CD4-positive, alpha-beta T cell treated with Interleukin-6 for 4 hours (primary cell): ENCODE measurements at regions not wholly inside any gene's neighbourhood (a gene's known extent, or its start where the extent isn't known, plus 50 kb on each side); places are given as distances from the start of the nearest gene placed in this dataset.
"Not testable (repeated sequence)": the region's sequence is repeated elsewhere in the genome, so short reads cannot be mapped to it uniquely, and the experiment has no call there.

Source experiments
- DNase-seq: peaks from one replicate; pipeline ENCODE4 v3.0.0-alpha.2; 2020; ENCODE audit warnings: mixed read lengths

DNA sequence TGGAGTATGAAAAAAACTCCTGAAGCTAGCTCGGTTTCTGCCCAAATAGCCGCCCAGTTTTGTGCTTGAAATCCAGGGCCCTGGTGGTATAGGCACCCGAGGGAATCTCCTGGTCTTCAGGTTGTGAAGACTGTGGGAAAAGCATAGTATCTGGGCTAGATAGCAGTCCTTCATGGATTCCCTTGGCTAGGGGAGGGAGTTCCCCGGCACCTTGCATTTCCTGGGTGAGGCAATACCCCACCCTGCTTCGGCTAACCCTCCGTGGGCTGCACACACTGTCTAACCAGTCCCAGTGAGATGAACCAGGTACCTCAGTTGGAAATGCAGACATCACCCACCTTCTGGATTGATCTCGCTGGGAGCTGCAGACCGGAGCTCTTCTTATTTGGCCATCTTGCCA, 184.5 kb upstream of the SLC35B3 start:
- DNase-seq, result no peak

DNA sequence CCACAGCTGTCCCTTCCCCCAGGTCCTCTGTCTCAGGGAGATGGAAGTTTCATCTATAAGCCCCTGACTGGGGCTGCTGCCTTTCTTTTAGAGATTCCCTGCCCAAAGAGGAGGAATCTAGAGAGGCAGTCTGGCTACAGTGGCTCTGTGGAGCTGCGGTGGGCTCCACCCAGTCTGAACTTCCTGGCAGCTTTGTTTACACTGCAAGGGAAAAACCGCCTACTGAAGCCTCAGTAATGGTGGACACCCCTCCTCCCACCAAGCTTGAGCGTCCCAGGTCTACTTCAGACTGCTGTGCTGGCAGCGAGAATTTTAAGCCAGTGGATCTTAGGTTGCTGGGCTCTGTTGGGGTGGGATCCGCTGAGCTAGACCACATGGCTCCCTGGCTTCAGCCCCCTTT, 184.1 kb upstream of the SLC35B3 start:
- DNase-seq, result not testable (repeated sequence)

DNA sequence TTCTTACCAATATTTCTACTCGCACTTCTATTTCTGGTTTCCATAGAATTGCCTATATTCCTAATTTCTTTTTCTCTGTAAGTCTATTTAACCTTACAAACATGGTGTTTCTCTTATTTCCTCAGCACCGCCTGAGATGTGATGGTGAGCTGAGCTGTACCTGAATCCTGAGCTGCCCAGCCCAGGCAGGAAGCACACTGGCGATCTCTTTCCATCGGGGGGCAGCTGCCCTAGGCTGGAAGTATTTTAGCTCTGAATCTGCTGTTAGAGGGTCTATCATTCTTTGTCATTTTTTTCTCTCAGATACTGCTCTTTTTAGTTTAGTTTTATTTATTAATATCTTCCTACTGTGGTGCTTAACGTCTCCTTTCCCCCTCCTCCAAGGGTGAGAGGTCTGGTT, 173.4 kb upstream of the SLC35B3 start:
- DNase-seq, result no peak

DNA sequence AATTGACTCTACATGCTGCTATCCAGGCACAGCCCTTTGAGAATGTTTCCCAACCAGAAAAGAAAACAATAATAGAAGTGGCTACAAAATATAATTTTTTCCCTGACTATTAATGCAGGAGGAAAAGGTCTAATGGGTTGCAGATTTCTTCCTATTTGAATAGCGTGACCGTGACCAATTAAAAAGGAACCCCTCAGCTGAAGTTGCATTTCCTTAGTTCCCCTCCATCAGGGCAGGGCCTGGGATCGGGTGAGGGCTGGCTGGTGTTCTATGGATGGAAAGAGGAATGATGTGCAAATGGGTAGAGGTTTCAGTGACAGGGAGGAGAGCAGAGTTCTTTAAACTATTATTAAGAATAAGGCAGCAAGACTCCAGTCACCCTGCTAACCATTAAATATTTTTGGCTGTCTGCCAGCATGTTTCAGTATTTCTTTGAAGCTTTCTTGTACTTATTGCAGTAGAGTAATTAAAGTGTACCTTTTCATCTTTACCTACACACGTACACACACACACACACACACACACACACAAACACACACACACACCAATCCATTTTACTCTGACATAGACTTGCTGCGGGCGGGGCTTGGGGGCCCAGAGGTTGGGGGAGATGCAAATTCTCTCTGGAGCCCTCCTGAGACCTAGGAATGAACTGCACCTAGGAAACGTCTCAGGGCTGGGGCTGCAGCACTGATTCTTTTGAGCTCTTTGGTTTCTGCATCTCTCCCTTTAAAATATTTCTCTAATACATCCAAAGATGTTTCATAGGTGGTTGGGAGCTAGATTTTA, 154.8 kb upstream of the SLC35B3 start:
- no peak for DNase-seq

DNA sequence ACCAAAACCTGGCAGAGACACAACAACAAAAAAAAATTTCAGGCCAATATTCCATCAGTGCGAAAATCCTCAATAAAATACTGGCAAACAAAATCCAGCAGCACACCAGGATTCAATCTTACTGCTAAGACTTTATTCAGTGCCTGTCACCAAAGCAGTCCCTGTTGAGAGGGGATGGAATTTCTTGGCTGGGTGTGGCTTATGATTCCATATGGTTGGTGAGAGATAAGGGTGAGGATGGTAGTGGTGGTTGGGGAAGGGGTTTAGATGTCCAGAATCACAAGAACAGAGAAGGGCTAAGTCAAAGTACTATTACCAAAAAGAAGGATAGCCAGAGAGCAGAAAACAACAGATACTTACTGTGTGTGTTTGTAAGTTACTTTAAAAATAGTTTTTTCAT, 152.8 kb upstream of the SLC35B3 start:
- DNase-seq, result no peak

DNA sequence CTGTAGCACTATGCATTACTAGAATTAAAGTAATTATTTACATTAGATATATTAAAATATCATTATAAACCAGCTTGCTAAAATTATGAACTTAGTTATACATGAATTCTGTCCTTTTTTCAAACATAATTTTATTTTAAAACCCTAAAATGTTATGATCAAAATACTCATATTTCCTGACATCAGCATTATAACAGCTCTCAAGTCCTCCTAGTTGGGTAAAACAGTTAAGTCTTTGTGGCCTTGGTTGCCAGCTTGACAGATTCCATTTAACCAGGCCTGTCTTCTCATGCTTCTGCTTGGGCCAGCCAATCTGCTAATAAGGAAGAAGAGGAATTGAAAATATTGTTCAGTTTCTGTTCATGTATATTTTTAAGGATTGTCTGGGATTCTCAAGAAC, 147.9 kb upstream of the SLC35B3 start:
- no peak for DNase-seq

DNA sequence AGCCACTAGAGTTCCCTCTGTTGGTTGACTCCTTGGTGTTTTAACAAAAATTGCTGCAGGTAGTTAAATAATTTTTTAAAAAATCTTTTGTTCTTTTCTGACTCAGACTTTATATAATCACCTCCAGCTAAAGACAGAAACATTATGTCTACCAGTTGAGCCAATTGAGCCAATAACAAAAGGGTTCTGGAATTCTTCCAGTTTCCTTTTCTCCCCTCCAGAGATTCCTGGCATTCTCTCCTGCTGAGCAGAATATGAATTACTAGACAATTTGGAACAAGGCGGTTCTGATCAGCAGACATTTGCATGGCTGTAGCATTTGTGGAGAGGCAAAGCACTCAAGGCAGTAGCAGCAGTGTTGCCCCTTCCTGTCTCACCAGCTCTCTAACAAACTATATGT, 144.0 kb upstream of the SLC35B3 start:
- no peak for DNase-seq

DNA sequence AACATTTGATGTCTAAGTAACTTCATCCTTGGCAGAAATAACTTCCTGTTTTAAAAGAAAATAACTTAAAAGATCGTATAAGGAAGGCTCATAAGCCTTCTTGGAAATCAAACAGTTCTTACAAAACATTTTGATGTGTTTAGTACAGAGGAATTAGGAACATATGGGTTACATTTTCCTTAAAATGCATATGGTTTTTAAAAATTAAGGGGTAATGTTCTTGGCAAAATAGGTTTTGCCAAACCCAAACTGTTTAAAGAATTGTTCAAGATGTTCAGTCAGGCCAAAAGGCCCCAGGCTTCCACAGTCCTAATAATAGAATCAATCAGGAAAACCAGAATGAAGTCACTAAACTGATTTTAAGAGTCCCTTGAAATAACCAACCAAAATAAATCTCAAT, 142.7 kb upstream of the SLC35B3 start:
- DNase-seq, result no peak

DNA sequence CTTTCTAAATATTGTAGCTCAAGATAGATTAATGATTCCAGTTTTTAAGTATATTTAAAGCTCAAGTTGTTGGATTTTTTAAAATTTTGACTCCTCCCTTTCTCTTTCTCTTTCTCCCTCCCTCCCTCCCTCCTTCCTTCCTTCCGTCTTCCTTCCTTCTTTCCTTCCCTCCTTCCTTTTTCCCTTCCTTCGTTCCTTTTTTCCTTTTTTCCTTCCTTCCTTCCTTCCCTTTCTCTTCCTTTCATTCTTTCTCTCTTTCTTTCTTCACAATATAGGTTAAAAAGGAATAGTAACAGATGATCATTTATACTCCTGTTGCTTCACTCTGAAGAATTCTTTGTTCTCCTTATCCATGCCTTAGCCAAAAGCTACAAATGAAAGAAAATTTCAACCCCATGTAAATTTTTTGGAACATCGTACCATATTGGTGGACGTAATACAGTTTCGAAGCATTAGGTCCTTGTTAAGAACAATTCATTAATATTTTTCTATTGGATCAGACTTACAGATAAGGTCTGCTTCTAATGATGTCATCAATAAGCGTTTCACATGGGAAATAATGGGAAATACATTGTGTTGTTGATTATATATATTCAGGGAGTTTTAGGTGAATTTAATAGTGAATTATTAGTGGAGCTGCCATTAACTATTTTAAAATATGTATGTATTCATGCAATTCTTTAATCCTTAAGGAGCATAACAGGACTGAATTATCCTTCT, 139.6 kb upstream of the SLC35B3 start:
- DNase-seq, result no peak

DNA sequence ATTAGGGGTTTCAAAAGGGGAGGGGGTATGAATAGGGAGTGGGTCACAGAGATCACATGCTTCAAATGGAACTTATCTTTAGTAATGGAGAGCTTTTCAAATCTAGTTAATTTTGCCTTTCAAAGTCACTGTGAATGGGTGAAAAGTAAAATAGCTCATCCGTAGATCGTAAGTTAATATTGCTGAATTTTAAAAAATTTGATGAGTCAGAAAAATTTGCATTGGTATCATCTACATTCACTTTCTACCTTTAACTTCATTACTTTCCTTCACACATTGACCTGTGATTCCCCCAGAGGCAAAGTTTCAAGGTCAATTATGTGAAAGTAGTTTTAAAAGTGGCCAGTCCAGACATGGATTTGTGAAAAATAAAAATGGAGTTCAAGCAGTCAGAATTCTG, 139.0 kb upstream of the SLC35B3 start:
- no peak for DNase-seq

DNA sequence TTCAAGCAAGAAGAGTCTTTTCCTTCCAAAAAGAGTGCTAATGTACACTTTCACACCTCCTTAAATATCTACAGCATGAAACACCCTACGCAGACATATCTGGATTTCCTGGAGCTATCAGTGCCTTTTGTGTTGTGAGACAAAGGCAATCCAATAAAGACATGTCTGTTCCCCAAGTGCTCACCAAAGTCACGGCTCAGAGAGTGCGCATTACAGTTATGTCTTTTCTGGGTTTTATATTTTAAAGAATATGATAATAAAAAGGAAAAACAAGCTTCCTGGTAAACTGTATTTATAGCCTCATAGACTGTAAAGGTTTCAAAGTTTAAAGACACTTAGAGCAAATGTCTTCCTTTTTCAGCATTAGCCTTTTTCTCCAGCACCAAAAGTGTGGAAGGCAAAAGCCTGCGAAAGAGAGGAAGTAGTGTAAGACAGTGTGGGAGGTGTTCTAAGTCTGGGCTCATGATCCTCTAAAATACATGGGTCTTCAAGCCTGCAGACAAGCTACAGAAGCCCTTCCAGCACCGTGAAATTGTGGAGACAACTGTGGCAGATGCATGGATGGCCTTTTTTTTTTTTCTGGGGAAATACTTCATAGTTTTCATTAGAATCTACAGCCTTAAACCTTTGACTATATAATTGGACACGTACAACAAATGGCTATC, 135.0 kb upstream of the SLC35B3 start:
- DNase-seq, result no peak

DNA sequence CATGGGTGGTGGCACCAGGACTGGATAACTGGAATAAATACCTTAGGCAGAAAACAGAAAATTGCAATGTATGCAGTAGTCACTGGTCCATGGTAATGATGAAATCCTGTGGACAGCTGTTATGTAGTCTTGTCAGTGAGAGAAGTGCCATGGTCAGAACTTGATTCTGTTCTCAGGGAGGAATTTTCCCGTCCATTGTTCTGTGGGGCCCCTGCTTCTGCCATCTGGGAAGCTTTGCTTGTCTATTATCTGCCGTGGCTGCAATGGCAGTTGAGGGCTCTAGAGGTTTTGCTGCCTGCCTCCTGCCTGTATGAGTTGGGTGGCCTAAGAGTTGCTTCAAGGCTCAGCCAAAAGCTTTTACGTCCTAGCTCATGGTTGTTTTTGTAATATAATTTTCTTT, 126.8 kb upstream of the SLC35B3 start:
- no peak for DNase-seq

DNA sequence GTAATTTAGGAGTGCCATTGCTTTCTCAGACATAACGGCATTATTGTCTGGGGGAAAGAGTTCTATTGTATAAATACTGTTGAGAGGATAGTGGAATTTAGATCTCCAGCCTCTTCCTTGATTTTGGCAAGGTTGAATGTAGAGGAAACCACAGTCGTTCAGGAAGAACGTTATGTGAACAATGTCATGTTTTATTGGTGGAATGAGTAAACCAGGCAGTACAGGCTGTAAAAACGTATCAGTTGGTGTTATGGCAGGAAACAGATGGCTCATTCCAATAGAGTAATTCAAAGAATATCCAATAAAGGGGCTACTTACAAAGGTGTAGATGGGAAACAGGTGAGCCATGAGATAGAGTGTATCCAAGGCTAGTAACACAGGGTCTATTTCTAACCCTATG, 123.6 kb upstream of the SLC35B3 start:
- no peak for DNase-seq

DNA sequence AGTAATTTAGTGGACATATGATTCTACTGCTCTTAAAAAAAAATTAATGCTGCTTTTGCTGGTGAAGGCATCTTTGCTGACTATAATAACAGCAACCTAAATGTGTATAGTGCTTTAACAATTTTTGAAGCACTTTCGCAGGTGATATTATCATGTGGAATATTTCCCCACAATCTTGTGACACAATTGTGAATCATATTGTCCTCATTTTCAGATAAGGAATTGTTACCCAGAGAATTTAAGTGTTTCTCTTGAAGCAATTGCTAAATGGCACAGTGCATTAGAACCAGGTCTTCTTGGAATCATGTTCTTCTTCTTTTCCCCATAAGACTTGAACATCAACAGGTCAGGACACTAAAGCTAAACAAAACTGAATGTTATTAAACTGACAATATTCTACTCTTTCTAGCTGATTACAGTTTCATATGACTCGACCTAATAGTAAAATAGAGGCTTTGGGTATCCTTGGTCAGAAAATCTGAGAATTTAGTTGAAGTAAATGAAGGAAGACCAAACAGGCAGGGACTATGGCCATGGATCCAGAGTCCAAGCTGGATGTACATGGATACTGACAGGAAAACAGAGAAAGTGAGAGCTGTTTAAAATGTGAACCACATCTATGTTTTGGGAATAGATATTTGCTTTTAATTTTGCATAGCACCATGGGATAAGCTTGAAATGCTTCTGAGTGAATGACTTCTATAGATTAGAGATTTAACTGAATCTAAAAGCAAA, 121.8 kb upstream of the SLC35B3 start:
- DNase-seq, result no peak

DNA sequence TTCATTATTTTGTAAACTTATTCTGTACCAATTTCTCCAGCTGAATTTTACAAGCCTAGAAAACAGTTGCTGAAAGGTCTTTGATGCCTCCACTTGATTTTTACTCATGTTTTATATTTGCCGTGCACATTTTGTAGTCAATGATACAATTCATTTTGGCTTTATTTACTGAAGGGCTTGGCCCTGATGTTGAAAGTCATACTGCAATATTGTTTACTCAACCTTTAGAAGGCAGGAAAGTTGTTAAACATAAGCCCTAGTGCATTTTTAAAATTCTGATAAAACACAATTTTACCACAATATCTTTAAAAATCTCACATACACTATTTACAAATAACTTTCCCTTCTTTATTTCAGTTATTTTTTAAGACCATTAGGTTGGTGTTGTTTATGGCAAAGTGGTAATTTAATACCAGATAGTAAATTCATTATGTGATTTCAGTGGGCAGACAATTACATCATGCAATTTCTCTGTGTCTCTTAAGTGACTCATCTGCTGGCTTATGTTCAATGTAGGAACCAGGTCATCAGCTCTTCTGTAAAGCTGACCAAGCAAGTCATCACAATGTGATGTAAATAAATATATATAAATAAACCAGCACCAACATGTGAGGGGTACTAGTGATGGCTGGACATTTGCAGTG, 121.1 kb upstream of the SLC35B3 start:
- DNase-seq, result no peak

DNA sequence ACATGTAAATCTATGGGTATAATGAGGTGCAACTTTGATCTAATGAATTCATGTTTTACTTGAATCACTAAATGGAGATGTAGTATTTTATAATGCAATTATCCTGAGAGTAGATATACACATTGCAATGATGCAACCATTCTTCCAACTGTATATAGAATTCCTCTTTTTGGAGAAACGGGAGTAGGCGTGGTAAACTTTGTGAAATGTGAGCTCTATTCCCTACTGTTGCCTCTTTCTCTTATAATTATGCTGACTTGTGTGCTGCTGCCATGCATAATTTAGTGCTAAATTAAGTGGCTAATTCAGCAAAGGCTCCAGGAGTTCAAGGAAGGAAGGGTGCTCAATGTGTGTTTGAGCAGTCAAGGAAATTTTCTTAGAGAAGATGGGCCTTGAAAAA, 116.6 kb upstream of the SLC35B3 start:
- DNase-seq, result no peak

DNA sequence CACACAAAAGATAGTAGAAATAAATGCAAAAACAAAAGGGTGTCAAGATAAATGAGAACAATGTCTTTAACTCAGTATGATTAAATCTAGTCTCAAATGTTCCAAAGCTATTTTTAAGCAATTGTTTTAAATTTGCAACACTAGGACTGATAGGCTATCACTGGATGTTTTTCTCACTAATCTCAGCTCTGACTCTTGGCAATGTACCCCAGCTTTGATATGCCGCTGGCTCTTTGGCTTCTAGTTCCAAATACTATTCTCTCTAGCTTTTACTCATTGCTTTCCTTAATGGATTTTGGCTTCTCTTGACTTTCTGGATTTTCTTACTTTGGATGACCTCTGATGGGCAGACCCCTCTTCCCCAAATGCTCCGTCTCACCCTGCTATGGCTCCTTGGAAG, 116.0 kb upstream of the SLC35B3 start:
- DNase-seq, result no peak

DNA sequence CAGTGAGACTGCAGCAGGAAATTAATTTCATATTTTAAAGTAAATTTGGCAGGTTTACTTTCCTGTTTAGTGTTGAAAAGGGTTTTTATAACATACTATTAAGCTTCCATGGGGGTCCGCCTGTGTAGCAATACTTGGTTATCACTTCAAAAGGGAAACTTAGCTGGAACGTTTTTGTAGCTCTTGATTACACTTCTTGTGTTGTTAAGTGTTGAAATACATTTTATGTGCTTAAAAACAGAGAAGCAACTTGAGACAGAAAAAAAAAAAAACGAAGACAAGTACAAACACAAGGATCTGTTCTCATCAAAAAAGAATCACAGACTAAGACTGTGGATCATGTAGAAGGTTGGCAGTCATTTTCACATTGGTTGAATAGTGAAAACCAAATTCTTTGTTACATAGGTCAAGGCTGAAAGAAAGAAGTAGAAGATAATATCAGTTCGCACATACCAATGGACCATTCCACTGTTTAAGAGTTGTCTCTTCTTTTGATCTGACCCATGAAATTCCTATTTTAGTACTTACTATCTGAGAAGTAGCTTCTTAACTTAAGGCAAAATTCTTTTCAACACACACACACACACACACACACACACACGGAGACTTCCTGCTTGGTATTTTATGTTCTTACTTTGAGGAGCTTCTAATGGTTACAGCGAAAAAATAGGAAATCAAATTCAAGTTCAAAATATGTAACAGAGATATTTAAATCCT, 113.9 kb upstream of the SLC35B3 start:
- DNase-seq, result no peak

DNA sequence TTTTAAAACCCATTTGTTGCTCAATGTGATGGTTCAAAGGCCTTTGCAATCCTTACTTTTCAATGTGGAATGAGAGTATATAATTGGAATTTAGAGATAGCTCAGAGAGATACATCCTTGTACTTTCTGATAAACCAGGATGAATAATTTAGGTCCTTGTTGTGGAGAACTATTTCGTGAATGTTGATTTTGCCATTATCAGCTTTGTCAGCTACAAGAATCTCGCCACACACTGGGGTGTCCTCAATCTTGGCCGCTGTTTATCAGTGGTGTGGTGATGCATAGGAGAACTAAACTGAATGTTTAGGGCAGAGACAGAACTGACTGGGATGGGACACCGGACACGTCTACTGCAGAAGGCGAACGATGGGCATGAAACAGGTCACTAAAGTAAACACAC, 111.2 kb upstream of the SLC35B3 start:
- DNase-seq, result no peak

DNA sequence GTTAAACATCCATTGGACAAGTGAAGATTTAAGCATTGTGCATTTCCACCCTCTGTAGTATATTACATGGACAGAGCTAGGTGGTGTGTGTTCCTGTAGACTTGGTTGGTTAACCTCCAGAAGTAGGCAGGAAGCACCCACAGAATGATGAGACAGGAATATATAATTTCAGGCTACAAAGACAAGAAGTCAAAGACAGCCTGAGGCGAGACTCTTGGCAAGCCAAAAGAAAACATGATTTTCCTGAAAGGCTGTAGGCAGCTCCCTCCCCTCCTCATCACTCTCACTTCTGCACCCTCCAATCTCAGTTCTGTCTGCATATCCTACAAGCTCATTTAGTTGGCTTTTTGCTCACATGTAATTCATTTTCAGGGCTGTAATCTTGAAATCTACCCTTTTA, 110.0 kb upstream of the SLC35B3 start:
- DNase-seq, result no peak

DNA sequence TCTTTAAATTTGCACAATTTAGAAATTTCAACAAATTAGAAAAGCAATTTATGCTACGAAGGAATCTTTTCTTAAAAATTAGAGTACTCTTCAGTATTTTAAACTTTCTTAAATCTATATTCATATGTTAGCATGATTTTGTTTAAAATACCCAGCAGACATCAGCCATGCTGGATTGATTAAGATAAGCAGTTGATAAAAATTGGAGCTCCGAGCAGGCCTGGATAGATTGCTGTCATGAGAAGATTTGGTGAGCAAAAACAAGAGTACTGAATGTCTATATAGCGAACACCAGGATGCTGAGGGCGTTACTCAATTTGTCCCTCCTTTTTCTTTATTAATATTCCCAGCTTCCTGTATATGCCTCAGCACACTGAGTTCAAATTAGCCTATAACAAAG, 108.4 kb upstream of the SLC35B3 start:
- DNase-seq, result no peak

DNA sequence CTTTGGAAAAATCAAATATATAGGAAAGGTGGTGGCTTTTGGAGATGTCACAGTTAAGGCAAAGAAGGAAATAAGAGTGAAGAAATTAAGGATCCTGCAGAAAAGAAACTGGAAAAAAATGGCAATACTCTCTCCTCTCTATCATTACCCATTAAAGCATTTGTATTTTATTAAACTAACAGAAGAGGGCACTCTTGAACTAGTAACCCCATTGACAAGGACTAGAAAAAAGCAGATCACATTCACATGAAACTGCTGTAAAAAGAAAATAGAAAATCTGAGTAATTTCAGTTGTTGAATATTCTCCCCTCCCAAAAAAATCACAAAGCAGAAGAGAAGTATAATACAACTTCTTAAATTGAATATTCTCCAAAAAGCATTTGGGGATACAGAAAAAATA, 104.1 kb upstream of the SLC35B3 start:
- no peak for DNase-seq
